Liver (tissue), 8 donors: ENCODE measurements at regions not wholly inside any gene's neighbourhood (a gene's known extent, or its start where the extent isn't known, plus 50 kb on each side); places are given as distances from the start of the nearest gene placed in this dataset.

Source experiments
- DNase-seq: peaks from one replicate; pipeline ENCODE4 v3.0.0-alpha.2; 2017; ENCODE audit warnings: low spot score
- H3K27ac ChIP-seq, 2 donors: one replicate each; pipeline ENCODE4 v1.7.0; 2013; ENCODE audit warnings: inconsistent platforms in 2 of 2, low read length in 2 of 2, control low read depth in 1 of 2, low read depth in 1 of 2, mild to moderate bottlenecking in 1 of 2
- H3K27me3 ChIP-seq, 4 donors: one replicate each; pipeline versions ENCODE4 v1.6.1 to v1.7.0; 2013; ENCODE audit warnings: low read length in 3 of 4, inconsistent platforms in 1 of 4, mild to moderate bottlenecking in 1 of 4, moderate library complexity in 1 of 4; ENCODE audit not compliant: control insufficient read depth in 4 of 4, insufficient read depth in 4 of 4
- H3K36me3 ChIP-seq, 4 donors: one replicate each; pipeline versions ENCODE4 v1.6.1 to v1.7.0; 2013; ENCODE audit warnings: low read length in 3 of 4, mild to moderate bottlenecking in 3 of 4, low read depth in 1 of 4, moderate library complexity in 1 of 4; ENCODE audit not compliant: control insufficient read depth in 4 of 4, insufficient read depth in 3 of 4
- H3K4me1 ChIP-seq, 4 donors: one replicate each; pipeline versions ENCODE4 v1.6.1 to v1.7.0; 2013; ENCODE audit warnings: low read length in 3 of 4, mild to moderate bottlenecking in 3 of 4, moderate library complexity in 1 of 4; ENCODE audit not compliant: control insufficient read depth in 4 of 4, insufficient read depth in 4 of 4
- H3K4me3 ChIP-seq, 3 donors: one replicate each; pipeline versions ENCODE4 v1.6.1 to v1.7.0; 2013; ENCODE audit warnings: low read length in 3 of 3, control low read depth in 1 of 3, low read depth in 1 of 3, mild to moderate bottlenecking in 1 of 3
- H3K9ac ChIP-seq, 2 donors: one replicate each; pipeline ENCODE4 v1.7.0; 2013; ENCODE audit warnings: low read length in 2 of 2, mild to moderate bottlenecking in 2 of 2, moderate library complexity in 2 of 2, control low read depth in 1 of 2, low read depth in 1 of 2
- H3K9me3 ChIP-seq, 4 donors: one replicate each; pipeline versions ENCODE4 v1.6.1 to v1.7.0; 2013; ENCODE audit warnings: low read length in 3 of 4; ENCODE audit not compliant: control insufficient read depth in 4 of 4
- CTCF ChIP-seq: fragments of 150-350 bp; IDR thresholded peaks from 2 replicates; pipeline ENCODE4 v1.5.1; 2017; ENCODE audit warnings: improper control_type of control experiment, low read depth, low read length; ENCODE audit not compliant: missing input control
- EGR1 ChIP-seq, 2 donors: IDR thresholded peaks; 2 replicates each; pipeline ENCODE4 v1.6.1; 2016 to 2018; ENCODE audit warnings: antibody characterized with exemption in 2 of 2, low read depth in 2 of 2
- FOXA1 ChIP-seq: IDR thresholded peaks from 2 replicates; pipeline ENCODE4 v1.6.1; 2016; ENCODE audit warnings: antibody characterized with exemption
- FOXA2 ChIP-seq: IDR thresholded peaks from 2 replicates; pipeline ENCODE4 v1.6.1; 2016; ENCODE audit warnings: antibody characterized with exemption
- GABPA ChIP-seq, 2 donors: IDR thresholded peaks in 1 of 2; conservative IDR thresholded peaks in 1 of 2; 2 replicates each; pipeline ENCODE4 v1.6.1; 2016; ENCODE audit warnings: antibody characterized with exemption in 2 of 2, mild to moderate bottlenecking in 1 of 2, moderate library complexity in 1 of 2
- HNF4A ChIP-seq, 2 donors: conservative IDR thresholded peaks; 2 replicates each; pipeline ENCODE4 v1.6.1; 2016; ENCODE audit warnings: antibody characterized with exemption in 2 of 2, mild to moderate bottlenecking in 2 of 2
- HNF4G ChIP-seq: IDR thresholded peaks from 2 replicates; pipeline ENCODE4 v1.6.1; 2016; ENCODE audit warnings: antibody characterized with exemption
- JUND ChIP-seq, 2 donors: IDR thresholded peaks; 2 replicates each; pipeline ENCODE4 v1.6.1; 2016; ENCODE audit warnings: antibody characterized with exemption in 2 of 2
- MAX ChIP-seq: IDR thresholded peaks from 2 replicates; pipeline ENCODE4 v1.6.1; 2016; ENCODE audit warnings: antibody characterized with exemption
- RAD21 ChIP-seq, 2 donors: IDR thresholded peaks; 2 replicates each; pipeline ENCODE4 v1.6.1; 2016; ENCODE audit warnings: antibody characterized with exemption in 2 of 2, mild to moderate bottlenecking in 2 of 2
- RXRA ChIP-seq, 2 donors: IDR thresholded peaks; 2 replicates each; pipeline ENCODE4 v1.6.1; 2017 to 2018; ENCODE audit warnings: antibody characterized with exemption in 2 of 2, mild to moderate bottlenecking in 1 of 2
- SP1 ChIP-seq: IDR thresholded peaks from 2 replicates; pipeline ENCODE4 v1.6.1; 2018; ENCODE audit warnings: antibody characterized with exemption, mild to moderate bottlenecking
- ZBTB33 ChIP-seq: IDR thresholded peaks from 2 replicates; pipeline ENCODE4 v1.6.1; 2016; ENCODE audit warnings: antibody characterized with exemption
- WGBS: extraction: QIAGEN DNeasy Blood & Tissue Kit; methylation state at CpG from one replicate; pipeline ENCODE4 v1.1.7; 2013; 5-methylcytosine and 5-hydroxymethylcytosine counted together
- donor health status: healthy.
- donor health status: healthy.
- donor health status: healthy.
- donor health status: healthy.
- donor health status: healthy.

DNA sequence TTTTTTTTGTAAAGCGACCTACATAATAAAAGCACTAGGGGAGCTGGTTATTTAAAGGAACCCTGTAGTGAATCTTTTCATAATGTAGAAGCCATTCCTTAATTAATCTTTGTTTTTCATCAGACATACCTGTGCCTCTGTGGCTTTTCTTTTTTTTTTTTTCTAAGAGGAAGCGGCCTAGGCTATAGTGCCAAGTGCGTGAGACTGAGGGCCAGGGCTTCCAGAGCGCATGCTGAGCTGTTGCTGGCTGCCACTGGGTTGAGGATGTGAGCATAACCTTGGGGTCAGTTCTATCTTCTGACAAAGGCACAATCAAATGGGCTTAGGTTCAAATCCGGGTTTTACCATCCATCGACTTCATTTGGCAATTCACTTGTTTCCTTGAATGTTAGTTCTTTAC is 103.7 kb downstream of the NEUROD6 start:
- peaks cover 0 to 2% (median 0%) of the 10 kb centered on the region in 4 donors for H3K9me3 ChIP-seq
- H3K9ac ChIP-seq = no peak overlapping the region
- no peaks in the 10 kb centered on the region for H3K27me3 ChIP-seq
- no peaks in the 10 kb centered on the region for H3K36me3 ChIP-seq
- 91% methylated on average over 6 of the region's 6 CpGs for WGBS
- TF ChIP-seq HNF4A (conservative IDR thresholded peaks at IDR 0.05) (no peak), FOXA1 (no peak), GABPA (IDR thresholded peaks at IDR 0.05 in 1 of 2, conservative IDR thresholded peaks at IDR 0.05 in 1 of 2) (no peak), RXRA (IDR thresholded peaks at IDR 0.05) (no peak), JUND (IDR thresholded peaks at IDR 0.05) (no peak), FOXA2 (no peak), CTCF (no peak), RAD21 (IDR thresholded peaks at IDR 0.05) (no peak), ZBTB33 (no peak), SP1 (no peak), EGR1 (IDR thresholded peaks at IDR 0.05; ENCODE audit: low read depth in 2 of 2) (no peak)
- H3K27ac ChIP-seq = no peak overlapping the region
- DNase-seq = no peak
- no peak overlapping the region for H3K4me3 ChIP-seq
- H3K4me1 ChIP-seq = no peaks in the 10 kb centered on the region

DNA sequence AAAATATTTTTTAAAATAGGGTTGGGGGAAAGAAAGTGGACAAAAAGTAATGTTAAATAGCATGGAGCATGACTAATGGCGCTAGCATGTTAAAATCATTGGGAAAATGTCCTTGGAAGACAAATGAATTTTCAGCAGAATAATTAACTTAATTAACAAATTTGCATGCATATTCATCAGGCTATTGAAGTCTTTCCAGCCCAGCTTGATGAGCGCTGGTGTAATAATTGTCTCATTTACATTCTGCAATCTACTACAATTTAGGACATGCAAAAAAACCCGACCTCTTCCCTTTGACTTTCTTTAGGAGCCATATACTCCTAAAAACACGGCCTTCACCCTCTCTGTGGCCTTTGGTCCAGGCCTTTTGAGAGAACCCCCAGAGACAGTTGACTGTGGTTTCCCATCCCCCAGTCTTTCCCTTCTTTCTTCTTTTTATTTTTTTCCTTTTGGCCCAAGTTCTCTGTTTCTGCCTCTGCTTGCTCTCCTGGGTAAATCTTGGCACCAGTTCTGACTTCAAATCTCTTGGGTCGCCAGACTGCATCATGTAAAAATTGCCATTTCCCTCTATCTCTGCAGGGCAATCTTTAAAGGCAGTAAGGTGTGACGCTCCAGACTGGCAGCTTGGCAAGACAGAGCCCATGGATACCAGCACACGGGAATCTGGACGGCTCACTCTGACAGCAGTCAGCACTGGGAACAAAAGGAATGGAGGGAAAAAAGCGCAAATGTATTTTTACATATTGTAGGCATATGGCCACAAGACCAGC is 105.5 kb downstream of the NEUROD6 start:
- H3K9me3 ChIP-seq = peaks cover 0 to 2% (median 0%) of the 10 kb centered on the region in 4 donors
- no peak overlapping the region for H3K9ac ChIP-seq
- 85% methylated on average over 9 of the region's 9 CpGs for WGBS
- H3K4me3 ChIP-seq = no peak overlapping the region
- TF ChIP-seq FOXA2 (no peak), HNF4G (no peak), GABPA (IDR thresholded peaks at IDR 0.05 in 1 of 2, conservative IDR thresholded peaks at IDR 0.05 in 1 of 2) (no peak), SP1 (no peak), ZBTB33 (no peak), EGR1 (IDR thresholded peaks at IDR 0.05; ENCODE audit: low read depth in 2 of 2) (no peak), RAD21 (IDR thresholded peaks at IDR 0.05) (no peak), HNF4A (conservative IDR thresholded peaks at IDR 0.05) (no peak), MAX (no peak), RXRA (IDR thresholded peaks at IDR 0.05) (no peak)
- no peak for DNase-seq
- no peaks in the 10 kb centered on the region for H3K27me3 ChIP-seq
- H3K36me3 ChIP-seq = no peaks in the 10 kb centered on the region
- H3K27ac ChIP-seq = no peak overlapping the region
- no peaks in the 10 kb centered on the region for H3K4me1 ChIP-seq
